ENCODE measurements at regions not wholly inside any gene's neighbourhood (a gene's known extent, or its start where the extent isn't known, plus 50 kb on each side); places are given as distances from the start of the nearest gene placed in this dataset.

GRCh38 chr15:46343196-46343935, 708.5 kb downstream of the SQOR start:
- ChIA-PET CTCF (no interaction called here), POLR2A (no interaction called here)
- Mint-ChIP-seq H3K36me3 (ENCODE audit: low read depth) (no peaks in the 10 kb centered on the region), H3K27ac (no peak overlapping the region), H3K4me1 (ENCODE audit: low read depth) (no peaks in the 10 kb centered on the region), H3K27me3 (no peaks in the 10 kb centered on the region), H3K9me3 (no peaks in the 10 kb centered on the region), H3K4me3 (no peak overlapping the region)
- Histone ChIP-seq H3K9me3 (ENCODE audit: control insufficient read depth in 1 of 2, insufficient read depth in 1 of 2, low read length in 2 of 2) (peaks cover 0 to 4% of the 10 kb centered on the region in 2 experiments), H3K4me1 (ENCODE audit: insufficient read depth, low read length) (no peaks in the 10 kb centered on the region), H3K27me3 (ENCODE audit: control insufficient read depth in 1 of 2, insufficient read depth in 2 of 2, low read length in 2 of 2) (no peaks in the 10 kb centered on the region), H3K27ac (ENCODE audit: low read depth in 1 of 2, low read length in 2 of 2) (no peak overlapping the region), H3K4me3 (ENCODE audit: low read length) (no peak overlapping the region), H3K36me3 (ENCODE audit: insufficient read depth, low read length) (no peaks in the 10 kb centered on the region)
- intact Hi-C loops (cut with DNase I, micrococcal nuclease), result no loop called here
- ATAC-seq (ENCODE audit: poor library complexity), result no peak
- TF ChIP-seq, protein P1, sequence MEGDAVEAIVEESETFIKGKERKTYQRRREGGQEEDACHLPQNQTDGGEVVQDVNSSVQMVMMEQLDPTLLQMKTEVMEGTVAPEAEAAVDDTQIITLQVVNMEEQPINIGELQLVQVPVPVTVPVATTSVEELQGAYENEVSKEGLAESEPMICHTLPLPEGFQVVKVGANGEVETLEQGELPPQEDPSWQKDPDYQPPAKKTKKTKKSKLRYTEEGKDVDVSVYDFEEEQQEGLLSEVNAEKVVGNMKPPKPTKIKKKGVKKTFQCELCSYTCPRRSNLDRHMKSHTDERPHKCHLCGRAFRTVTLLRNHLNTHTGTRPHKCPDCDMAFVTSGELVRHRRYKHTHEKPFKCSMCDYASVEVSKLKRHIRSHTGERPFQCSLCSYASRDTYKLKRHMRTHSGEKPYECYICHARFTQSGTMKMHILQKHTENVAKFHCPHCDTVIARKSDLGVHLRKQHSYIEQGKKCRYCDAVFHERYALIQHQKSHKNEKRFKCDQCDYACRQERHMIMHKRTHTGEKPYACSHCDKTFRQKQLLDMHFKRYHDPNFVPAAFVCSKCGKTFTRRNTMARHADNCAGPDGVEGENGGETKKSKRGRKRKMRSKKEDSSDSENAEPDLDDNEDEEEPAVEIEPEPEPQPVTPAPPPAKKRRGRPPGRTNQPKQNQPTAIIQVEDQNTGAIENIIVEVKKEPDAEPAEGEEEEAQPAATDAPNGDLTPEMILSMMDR (IDR thresholded peaks at IDR 0.05), result no peak
- DNase-seq, result no peak

- peaks cover 0 to under 1% of the 10 kb centered on the region in 2 experiments for H3K9me3 ChIP-seq (ENCODE audit: control insufficient read depth in 1 of 2, insufficient read depth in 1 of 2, low read length in 2 of 2)
- H3K4me3 ChIP-seq (ENCODE audit: low read length), result no peak overlapping the region
- DNase-seq (no peak), ATAC-seq (ENCODE audit: poor library complexity) (no peak)
- ChIA-PET CTCF (no interaction called here), POLR2A (no interaction called here)
- no peaks in the 10 kb centered on the region for H3K4me1 ChIP-seq (ENCODE audit: insufficient read depth, low read length)
- no peaks in the 10 kb centered on the region for H3K4me1 Mint-ChIP-seq (ENCODE audit: low read depth)
- TF ChIP-seq, protein P1 (IDR thresholded peaks at IDR 0.05), result no peak
- H3K27ac ChIP-seq (ENCODE audit: low read depth in 1 of 2, low read length in 2 of 2), result no peak overlapping the region
- H3K36me3 ChIP-seq (ENCODE audit: insufficient read depth, low read length), result no peaks in the 10 kb centered on the region
- intact Hi-C loops (cut with DNase I, micrococcal nuclease), result no loop called here
- no peaks in the 10 kb centered on the region for H3K27me3 ChIP-seq (ENCODE audit: control insufficient read depth in 1 of 2, insufficient read depth in 2 of 2, low read length in 2 of 2)
- no peaks in the 10 kb centered on the region for H3K36me3 Mint-ChIP-seq (ENCODE audit: low read depth)
- no peaks in the 10 kb centered on the region for H3K27me3 Mint-ChIP-seq
- H3K4me3 Mint-ChIP-seq, result no peak overlapping the region
- H3K27ac Mint-ChIP-seq, result no peak overlapping the region
- no peaks in the 10 kb centered on the region for H3K9me3 Mint-ChIP-seq
Measured at GRCh38 chr15:46344115-46344724, 709.4 kb downstream of the SQOR start.

GRCh38 chr15:46344915-46345314, 710.1 kb downstream of the SQOR start:
- Histone ChIP-seq H3K27me3 (ENCODE audit: control insufficient read depth in 1 of 2, insufficient read depth in 2 of 2, low read length in 2 of 2) (no peaks in the 10 kb centered on the region), H3K27ac (ENCODE audit: low read depth in 1 of 2, low read length in 2 of 2) (no peak overlapping the region), H3K9me3 (ENCODE audit: control insufficient read depth in 1 of 2, insufficient read depth in 1 of 2, low read length in 2 of 2) (no peaks in the 10 kb centered on the region), H3K4me3 (ENCODE audit: low read length) (no peak overlapping the region), H3K36me3 (ENCODE audit: insufficient read depth, low read length) (no peaks in the 10 kb centered on the region), H3K4me1 (ENCODE audit: insufficient read depth, low read length) (no peaks in the 10 kb centered on the region)
- no peak for ATAC-seq (ENCODE audit: poor library complexity)
- no peaks in the 10 kb centered on the region for H3K36me3 Mint-ChIP-seq (ENCODE audit: low read depth)
- no peaks in the 10 kb centered on the region for H3K27me3 Mint-ChIP-seq
- no peaks in the 10 kb centered on the region for H3K9me3 Mint-ChIP-seq
- CTCF ChIA-PET, result no interaction called here
- H3K4me3 Mint-ChIP-seq, result no peak overlapping the region
- no peaks in the 10 kb centered on the region for H3K4me1 Mint-ChIP-seq (ENCODE audit: low read depth)
- POLR2A ChIA-PET, result no interaction called here
- TF ChIP-seq, protein P1 (IDR thresholded peaks at IDR 0.05), result no peak
- DNase-seq, result no peak
- intact Hi-C loops (cut with DNase I, micrococcal nuclease), result no loop called here
- H3K27ac Mint-ChIP-seq, result no peak overlapping the region

Measured in CD4-positive, alpha-beta T cell (primary cell).